Forelimb muscle (tissue), 1 donor: ENCODE measurements at regions not wholly inside any gene's neighbourhood (a gene's known extent, or its start where the extent isn't known, plus 50 kb on each side); places are given as distances from the start of the nearest gene placed in this dataset.

Experiments used
- DNase-seq: peaks from one replicate; pipeline ENCODE4 v3.0.0-alpha.2; 2013; ENCODE audit warnings: low read depth

DNA sequence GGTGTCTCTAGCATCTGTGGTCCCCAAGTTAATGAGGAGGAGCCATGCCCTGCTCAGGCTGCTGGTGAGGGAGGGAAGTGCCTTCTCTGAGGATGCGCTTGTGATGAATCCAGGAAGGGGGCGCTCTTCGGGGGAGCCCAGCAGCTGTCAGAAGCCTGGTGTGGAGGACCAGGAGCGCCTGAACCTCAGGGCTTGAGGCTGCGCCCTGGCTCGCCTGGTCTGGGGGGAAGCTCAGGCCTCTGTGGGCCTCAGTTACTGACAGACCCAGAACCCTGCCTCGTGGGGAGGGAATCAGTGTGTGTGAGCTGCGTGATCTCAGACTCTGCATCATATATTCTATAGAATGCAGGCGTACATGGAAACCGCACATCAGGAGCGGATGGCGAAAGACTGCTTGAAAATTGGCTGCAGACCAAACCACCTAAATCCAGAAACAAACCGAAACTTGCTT is 126.1 kb downstream of the SEC14L1 start:
- DNase-seq = no peak

DNA sequence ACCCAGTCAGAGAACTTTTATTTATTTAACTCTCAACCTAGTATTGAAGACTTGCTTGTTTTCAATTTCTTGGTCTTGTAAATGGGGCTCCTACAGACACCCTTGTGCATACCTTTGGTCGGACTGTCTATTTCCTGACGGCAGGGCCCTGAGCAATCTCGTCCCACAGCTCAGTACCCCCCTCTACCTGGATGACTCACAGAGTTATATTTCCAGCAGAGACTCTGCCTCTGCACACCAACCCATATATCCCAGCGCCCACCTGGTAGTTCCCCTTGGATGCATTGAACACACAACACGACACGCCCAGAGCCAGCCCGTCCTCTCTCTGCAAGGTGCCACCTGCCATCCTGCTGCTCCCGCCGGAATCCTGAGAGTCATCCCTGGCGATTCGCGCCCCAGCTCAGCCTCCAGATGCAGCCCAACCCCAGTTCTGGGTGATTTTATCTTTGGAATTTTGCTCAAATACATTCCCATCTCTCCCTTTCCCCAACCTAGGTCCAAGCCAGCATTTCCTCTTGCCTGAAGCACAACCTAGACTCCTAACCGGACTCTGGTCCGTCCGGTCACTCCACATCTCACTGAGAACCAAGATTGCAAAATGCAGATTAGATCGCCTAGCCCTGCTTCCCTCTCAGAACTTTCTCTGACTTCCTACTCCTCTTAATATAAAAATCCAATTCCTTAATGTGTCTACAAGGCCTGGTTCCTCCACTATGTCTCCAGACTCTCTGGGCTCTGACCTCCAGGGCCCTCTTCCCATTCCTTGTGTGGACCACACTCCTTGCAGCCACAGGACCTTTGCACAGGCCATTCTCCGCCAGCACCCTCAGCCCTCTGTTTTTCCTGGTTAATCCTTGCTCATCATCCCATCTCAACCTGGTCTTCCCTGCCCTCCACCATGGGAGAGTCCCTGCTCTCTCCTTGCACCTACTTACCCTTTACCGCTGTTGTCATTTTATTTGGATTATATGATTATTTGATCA is 129.2 kb downstream of the SEC14L1 start:
- DNase-seq = no peak

DNA sequence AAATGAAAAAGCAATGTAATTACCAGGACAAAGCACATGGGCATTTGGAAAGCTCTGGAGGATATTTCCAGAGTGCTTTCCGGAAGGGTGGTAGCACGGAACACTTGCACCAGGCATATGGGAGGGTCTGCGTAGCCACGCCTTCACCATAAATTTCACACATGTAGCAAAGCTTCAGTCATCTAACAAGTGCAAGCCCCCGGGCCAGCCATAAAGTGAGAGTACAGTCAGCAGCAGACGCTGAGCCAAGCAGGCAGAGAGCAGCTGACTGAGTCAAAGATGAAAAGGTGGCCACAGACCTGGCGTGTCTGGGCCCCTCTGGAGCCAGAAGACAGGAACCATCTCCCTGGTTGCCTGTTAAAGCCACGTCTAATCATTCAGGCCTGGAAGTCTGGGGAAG is 130.6 kb downstream of the SEC14L1 start:
- no peak for DNase-seq

DNA sequence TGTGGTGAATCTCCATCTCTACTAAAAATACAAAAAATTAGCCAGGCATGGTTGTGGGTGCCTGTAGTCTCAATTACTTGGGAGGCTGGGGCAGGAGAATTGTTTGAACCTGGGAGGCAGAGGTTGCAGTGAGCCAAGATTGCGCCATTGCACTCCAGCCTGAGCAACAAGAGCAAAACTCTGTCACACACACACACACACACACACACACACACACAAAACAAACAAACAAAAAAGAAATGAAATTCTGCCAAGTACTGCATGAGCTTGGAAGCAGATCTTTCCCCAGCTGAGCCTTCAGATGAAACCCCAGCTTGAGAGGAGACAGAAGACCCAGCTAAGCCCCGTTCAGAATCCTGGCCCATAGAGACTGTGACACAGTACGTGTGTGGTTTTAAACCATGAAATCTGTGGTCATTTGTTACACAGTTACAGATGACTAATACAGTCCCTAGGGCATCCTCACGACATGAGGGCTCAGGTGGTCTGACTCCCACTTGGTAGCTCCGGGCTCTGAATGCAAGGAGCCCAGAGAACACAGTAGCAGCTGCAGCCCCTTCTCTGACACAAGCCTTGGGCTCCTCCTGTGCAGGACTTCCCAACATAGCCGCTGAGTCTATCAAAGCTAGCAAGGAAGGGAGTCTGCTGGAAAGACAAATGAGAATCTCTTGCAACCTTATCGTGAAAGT is 132.8 kb downstream of the SEC14L1 start:
- DNase-seq = no peak

DNA sequence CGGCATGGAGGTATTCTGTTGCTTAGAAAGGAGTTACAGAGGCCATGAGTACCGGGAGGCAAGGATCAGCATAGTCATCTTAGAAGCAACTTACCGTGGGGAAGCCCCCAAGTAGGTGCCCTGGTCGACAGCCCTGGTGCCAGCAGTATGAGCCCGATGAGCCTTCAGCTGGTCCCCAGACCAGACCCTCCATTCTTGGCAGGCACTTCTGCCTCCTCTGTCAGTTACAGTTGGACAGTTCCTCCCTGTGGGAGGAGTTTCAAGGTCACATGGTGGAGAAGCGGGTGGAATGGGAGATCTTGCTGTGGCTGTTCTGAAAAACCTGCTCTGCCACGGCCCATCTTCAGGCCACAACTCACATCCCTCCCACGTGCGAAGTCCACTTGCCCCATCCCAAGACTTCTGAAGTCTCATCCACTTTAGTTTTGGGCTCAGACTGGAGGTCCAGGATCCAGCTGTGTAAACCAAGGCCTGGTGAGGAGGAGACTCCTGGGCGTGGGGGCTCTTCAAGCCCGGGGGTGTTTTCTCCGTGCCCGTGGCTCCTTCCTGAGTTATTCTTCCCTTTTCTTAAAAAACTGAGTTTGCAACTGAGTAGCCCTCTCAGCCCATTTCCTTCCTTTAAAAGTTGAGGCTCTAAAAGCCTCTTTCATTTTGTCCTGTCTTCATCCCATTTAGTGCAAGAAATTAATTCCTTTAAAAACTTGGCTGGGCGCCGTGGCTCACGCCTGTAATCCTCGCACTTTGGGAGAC is 133.5 kb downstream of the SEC14L1 start:
- DNase-seq = no peak

DNA sequence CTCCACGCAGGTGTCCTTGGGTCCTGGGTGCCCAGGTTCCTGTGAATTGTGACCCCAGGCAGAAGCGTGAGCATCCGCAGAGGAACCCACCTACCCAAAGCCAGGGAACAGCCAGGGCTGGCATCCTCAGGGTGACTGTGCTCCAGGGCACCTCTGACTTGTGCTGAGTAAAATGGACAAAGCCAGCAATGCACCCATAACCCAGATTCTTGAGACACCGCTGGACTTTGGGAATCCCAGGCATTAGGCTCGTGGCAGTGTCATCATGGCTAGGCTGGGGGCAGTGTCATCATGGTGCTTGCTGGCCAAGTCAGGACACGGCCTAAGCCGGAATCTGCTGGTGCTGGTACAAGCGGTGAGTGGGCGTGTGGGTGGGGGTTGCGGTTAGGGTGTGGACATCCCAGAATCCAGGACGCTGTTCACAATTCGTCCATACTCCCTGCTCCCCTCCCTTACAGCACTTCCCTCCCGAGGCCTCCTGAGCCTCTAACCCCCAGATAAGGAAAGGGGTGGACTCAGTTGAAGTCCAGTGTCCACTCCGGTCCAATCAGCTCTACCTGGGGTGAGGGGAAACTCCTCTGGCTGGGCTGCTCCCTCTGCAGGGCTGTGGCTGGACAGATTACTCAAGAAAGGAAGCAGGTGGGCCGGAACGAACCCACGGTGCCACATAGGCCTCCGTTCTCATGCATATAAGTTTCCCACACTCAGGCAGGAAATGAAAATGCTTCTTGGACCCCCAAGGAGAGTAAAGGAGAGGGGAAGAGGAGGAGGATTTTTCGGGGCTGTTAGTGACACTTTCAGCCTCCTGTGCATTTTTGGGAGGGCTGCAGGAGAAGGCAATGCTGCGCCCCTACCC is 138.9 kb downstream of the SEC14L1 start:
- DNase-seq = no peak

DNA sequence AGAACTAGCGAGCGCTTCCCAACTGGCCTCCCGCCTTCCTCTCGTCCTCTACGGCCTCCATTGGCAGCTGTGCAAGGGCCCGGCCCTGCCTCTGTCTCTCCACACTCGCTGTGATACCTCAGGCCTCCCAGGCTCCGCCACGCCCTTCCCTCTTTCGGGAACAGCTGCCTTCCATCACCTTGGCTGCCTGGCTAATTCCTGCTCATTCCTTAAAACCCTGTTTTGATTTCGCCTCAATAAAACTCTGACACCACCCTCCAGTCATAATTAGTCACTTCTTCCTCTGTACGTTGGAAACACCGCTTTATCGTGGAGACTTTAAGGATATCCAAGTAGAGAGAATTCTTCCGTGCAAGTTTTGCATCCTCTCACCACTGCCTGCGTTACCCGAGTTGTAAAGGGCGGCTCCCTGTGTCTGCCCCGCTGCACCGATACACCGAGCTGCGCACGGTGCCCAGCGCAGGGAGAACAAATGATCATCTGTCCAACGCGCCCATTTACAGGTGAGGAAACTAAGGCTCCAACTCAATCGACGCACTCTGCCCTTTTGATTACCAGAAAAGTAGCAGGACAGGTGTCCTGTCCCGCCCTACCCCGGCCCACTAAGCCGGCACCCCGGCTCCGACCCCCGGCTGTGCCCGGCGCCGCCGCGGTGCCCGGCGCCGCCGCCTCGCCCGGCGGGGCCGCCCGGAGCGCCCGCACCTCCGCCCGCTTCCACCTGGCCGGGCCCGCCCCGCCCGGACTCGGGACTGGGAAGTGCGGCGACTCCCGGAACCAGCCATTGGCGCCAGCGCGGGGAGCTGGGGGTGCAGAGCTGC is 139.7 kb downstream of the SEC14L1 start:
- no peak for DNase-seq

DNA sequence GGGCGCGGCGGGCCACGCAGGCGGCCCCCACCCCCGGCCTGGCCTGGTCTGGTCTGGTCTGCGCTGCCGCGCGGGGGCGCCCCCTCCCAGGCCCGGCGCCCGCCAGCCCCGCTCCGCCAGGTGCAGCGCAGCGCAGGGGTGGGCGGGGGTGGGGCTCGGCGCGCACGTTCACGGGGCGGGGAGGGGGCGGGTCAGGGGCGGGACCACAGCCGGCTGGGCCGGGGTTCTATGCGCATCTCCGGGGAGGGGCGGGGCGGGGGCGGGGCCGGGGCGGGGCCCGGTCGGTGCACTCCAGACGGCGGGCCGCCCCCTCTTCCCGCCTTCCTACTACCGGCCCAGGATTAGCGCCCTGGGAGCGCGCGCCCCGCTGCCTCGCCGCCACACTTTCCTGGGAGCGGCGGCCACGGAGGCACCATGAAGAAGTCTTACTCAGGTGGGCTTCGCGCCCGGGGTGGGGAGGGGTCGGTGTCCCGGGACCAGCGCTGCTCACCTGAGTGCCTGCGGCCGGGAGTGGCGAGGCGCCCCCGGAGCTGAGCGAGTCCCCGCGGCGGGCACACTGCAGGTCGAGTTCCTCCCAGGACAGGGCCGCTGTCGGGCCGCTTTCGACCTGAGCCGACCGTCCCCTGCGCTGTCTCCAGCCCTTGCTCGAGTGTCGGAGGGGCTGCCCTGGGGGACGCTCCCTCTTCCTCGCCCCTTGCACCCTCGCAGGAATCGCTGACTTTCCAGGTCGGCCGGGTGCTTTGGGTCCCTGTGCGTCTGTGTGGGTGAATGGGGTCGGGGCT is 140.5 kb downstream of the SEC14L1 start:
- no peak for DNase-seq

DNA sequence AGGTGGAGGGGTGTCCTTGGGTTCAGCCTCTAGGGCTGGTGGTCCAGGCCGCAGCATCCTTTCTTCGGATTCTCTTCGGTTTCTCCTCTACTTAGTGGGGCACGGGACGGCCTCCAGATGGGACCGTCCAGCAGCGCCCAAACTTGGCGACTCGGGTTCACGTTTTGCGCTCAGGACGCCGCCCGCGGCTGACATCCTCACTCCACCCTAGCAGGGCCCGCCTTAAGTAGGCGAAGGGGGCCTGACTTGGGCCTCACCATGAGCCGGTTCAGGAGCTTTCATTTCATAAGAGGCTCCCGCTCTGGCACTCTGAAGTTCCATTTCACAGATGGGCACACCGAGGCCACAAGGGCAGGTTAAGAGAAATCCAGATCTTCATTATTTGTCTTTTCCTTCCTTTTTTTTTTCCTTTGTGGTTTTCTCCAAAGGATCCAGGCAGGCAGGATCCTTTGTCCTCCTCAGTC is 141.2 kb downstream of the SEC14L1 start:
- no peak for DNase-seq

DNA sequence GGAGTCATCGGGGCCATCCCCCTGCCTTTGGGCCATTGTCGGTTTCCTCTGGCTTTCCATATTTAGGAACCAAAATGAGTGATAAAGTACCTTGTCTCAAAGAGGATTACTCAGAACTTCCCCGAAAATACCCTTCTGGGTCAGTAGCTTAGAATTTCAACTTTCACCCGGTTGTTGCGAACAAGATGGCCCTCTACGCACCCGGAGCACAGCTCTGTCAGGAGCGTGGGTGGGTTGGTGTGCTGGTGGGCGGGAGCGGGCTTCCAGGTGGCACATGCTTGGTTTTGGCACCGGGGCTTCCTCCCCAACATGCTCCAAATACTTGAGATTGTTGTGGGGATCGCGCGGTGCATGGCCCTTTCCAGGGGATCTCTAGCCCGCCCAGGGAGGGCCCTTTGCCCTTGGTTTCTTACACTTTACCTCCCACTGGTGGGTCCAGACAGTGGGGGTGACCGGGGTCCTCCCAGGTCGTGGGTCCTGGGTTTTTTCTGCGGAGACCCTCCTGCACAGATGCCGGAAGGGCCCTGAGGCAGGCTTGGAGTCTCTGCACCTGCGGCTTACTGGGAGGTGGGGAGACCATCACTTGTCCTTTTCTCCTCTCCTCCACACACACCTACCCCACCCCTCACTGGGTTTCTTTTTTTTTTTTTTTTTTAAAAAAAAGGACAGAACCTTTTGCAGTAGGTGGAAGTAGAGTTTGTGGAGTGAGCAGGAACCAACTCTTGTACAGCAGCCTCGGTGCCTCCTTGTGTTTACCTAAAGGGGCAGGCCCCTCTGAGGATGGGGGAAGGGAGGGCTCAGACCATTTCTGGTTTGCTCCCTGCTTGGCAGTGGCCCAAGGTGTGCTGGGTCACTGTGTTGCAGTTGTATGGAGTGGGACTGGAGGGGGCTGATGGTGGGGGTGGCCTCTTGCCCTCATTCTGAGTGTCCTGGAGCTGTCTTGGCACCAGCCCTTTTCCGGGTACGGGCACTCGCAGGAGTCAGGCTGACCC is 142.1 kb downstream of the SEC14L1 start:
- no peak for DNase-seq

DNA sequence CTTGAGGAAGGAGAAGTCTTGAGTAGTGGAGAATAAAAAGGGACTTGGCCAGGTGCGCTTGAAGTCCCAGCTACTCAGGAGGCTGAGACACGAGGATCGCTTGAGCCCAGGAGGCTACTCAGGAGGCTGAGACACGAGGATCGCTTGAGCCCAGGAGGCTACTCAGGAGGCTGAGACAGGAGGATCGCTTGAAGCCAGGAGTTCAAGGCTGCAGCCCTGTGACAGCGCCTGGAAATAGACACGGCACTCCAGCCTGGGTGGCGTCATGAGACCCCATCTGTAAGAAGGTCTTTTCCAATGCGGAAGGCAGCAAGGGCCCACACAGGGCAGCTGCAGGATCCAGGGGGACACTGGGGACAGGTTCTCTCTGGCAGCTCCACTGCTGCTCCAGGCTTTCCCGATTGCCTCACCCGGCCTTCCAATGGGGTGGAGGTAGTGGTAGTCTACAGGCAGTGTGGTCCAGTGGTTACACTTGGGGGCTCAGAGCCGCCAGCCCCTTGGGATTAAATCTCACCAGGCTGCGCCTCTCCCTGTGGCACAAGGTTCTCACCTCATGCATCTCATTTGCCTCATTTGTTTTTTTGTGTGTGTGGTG is 143.4 kb downstream of the SEC14L1 start:
- DNase-seq = no peak

DNA sequence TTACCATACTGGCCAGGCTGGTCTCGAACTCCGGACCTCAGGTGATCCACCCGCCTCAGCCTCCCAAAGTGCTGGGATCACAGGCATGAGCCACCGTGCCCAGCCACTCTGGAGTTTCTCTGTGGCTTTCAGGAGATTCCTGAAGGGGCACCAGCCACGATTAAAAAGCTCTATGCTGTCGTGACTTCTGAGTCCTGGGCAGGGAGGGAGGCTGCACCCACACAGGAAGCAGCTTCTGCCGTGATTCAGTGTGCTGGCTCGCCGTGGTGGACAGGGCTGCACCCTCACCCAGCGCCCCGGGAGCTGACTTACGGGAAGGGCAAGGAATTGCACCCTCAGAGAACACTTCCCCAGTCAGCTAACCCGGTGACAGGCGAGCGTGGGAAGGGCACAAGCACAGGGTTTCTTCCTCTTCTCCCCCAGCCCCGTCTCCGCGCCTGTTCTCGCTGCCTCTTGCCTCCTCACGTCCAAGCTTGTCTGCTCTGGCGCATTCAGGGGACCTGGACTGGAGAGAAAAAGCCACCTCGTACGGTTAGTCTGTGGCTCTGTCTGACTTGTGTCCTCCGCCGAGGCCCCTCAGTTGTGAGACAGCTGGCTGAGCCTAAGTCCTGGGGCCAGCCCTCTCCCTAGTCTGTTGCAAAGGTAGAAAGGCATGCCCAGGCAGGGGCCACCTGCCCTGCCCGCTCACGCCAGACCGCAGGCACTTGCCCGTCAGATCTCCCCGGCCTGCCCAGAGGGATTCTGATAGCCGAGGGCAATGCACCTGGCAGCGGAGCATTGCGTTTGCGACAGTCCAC is 145.0 kb downstream of the SEC14L1 start:
- DNase-seq = no peak

DNA sequence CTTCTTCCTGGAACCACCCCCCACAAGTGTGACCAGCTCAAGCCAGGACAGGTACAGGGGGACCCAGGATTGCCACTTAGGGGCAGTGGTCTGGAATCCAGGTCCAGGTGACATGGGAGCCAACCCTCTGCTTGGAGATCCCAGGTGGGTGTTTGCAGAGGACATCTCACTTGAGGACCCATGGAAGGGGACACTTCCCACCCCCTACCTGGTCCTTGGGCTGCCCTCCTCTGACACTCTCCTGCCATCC is 145.5 kb downstream of the SEC14L1 start:
- no peak for DNase-seq

DNA sequence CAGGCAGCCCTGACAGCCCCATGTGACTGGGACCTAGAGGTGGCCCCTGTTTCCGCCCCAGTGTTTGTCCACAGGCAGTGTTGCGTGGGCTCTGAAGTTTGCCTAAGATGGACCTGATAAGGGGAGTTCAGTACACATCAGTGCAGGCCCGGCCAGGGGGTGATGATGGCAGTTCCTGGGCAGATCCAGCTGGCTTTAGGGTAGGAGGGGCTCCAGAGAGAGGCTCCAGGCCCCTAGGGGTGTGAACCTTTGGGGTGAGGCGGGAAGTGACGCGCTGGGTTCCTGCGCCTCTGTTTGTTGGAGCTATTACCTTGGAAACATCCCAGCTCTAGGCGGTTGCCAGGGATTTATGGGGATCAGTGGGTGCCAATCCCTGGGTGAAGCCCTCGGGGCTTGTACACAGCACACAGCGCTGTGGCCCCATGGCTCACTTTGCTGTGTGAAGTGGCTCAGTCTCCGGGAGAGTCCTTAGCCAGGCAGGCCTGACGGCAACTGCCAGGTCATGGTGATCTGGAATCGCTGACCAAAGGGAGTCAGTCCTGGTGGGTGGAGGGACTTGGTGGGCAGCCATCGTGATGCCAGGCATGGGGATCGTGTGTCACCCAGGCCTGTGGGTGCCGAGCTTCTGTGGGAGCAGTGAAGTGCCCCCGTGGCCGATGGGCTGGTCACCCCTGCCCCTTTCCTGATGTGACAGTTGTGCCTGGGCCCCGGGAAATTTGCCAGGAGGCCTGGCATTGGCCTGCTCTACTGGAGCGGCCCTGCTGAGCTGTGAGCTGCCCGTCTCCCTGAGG is 146.1 kb downstream of the SEC14L1 start:
- DNase-seq = no peak

DNA sequence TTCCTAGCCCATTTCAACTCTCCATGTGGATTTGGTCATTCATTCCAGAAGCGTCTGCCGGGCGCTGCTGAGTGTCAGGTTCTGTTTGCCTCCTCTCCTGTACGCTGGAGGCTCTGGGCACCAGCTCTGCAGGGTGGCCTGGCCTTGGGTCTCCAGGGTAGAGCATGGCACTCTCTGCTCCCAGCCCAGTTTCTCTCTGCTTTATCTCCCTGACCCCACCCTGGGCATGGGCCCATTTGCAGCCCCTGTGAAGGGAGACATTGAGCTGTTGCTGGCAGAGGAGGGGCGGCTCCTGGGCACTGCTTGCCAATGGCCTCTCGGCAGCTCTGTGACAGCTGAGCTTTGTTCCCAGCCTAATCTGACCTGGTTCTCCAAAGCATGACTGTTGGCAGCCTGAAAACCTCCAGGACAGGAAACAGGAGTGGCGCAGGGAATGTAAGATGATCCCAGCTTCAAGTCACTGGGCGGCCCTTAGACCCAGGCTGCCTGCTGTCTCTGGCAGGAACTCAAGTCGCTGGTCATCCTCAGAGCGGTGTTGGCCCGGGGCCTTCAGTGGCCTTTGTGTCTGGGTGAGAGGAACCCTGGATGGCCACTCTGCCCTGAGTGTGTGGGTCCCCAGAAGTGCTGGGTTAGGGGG is 146.8 kb downstream of the SEC14L1 start:
- no peak for DNase-seq

DNA sequence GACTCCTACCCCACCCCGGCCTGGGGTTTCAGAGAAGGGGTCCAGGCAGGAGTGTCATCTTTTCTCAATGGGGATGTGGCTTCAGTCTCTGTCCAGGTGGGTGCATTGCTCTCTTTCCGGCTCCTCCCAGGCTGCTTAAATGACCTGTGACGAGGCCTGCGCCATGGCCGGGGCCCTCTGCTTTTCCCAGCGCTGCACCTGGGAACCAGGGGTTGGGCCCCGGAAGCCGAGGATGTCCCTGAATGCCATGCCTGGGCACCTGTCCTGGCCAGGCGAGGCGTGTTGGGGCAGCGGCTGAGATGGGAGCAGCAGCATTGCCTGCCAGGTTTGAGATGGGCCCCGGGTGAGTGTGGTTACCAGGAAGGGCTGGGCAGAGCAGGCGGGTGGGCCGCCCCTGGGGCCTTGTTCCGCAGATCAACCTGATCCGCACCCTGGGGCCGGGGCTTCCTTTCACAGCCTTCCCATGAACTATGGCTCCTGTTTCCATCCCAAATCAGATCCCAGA is 147.4 kb downstream of the SEC14L1 start:
- no peak for DNase-seq
